GM12891 (cell line): ENCODE measurements at regions not wholly inside any gene's neighbourhood (a gene's known extent, or its start where the extent isn't known, plus 50 kb on each side); places are given as distances from the start of the nearest gene placed in this dataset.

Experiments
- POLR2A ChIP-seq: IDR thresholded peaks from 2 replicates; pipeline ENCODE4 v1.6.1; 2011; ENCODE audit warnings: low read depth, low read length, control low read depth
- POLR2AphosphoS5 ChIP-seq: IDR thresholded peaks from 2 replicates; pipeline ENCODE4 v1.6.1; 2011; ENCODE audit warnings: low read depth, low read length, control low read depth
- TAF1 ChIP-seq: IDR thresholded peaks from 2 replicates; pipeline ENCODE4 v1.6.1; 2011; ENCODE audit warnings: low read depth, low read length, control low read depth

DNA sequence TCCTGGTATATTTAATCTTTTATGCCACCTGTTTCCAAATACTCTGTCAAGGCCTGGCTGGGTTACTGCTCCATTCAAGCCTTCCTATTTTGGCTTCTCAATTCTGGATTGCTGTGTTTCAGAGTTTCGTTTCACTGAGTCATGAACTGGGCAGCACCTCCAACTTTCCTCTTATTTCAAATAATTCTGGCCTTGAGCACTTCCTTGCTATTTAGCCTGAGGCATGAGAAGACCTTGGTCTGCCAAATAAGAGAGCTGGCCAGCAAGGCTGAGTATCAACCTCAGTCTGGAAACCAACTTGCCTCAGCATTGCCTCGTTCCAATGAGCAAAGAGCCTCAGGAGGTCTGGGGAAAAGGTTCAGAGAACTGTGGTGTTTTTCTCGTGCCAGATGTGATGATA is 66.6 kb downstream of the TNFAIP3 start:
- TF ChIP-seq TAF1 (no peak), POLR2AphosphoS5 (no peak), POLR2A (no peak)
